ENCODE measurements at regions not wholly inside any gene's neighbourhood (a gene's known extent, or its start where the extent isn't known, plus 50 kb on each side); places are given as distances from the start of the nearest gene placed in this dataset.
A peak's percentile ranks its signal among the peaks of the same experiment; 100 is the strongest.

DNA sequence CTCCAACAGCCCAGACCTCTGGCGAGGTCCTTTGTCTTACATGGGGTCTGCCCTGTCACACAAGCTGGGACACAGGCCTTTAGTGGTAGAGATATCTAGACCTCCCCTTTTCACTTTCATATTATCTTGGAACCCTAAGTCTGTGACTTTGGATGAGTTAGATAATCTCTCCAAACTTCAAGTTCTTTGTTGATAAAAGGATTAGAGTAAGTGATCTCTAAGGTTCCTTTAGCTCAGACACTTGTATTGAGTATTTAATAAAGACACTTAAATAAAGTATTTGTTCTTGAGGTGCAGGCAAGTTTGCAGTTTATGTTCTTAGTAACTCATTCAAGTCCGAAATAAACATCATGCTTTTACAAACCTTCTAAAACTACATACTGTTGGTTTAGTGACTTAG lies 459.6 kb downstream of the SHQ1 start:
- DNase-seq: no peak

DNA sequence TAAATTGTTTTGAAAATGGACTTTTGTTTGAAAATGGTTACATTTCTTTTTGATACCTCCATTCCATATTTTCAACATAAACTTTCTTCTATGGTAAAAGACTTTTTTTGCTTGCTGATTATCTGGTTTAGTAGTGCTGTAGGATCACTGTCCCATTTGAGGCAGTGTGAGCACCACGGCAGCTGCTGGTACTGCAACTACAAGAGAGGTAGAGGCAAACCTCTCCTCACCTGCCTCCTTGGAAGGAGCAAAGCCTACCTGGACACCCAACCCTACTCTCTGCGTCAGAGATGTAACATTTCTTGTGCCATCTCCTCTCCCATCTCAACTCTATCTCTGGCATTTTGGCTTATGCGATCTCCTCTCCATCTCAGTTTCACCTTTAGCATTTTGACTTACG lies 460.1 kb downstream of the SHQ1 start:
- DNase-seq: no peak

DNA sequence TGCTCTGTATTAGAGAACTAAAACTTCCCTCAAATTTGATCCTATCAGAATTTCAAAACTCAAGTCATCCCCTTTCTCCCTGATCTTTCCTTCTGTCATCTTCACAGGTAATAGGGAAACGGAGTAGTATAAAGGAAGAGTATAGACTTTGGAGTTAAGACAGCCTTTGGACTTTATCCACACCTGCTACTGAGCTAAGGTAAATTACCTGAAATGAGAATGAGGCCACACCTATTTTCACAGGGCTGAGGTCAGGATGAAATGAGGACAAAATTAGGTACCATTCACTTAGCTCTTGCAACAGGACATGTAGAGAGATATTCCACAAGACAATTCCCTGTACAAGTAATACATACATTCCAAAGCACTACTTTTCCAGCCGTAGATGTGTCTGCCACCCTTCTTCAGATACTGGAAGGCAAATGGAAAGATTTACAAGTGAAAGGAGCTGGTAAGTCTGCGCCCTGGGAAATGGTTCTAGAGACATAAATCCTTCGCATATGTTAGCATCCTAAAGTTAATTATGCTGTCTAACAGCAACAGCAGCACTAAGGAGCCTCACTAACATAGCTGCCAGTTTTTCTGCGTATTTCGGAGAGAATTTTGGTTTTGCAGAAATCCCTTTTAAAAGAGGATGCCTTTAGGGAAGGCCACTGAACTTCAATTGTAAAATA lies 461.8 kb downstream of the SHQ1 start:
- no peak for DNase-seq

DNA sequence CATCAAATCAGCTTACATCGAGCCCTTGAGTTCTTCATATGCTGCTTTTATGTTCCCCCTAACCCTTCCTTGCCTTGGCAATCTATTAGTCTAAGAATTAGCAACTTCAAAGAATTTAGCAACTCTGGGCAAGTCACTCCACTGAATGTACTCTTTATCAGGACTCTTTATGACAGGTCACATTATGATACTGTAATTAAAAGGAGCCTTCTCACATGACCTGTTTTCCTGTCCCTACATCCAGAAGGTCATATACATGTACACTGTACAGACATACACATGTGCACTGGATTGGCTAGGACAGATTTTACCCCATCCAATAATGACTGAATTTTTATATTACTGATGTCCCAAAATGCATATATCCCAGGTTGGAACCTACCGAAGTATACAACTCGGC lies 463.1 kb downstream of the SHQ1 start:
- no peak for DNase-seq

DNA sequence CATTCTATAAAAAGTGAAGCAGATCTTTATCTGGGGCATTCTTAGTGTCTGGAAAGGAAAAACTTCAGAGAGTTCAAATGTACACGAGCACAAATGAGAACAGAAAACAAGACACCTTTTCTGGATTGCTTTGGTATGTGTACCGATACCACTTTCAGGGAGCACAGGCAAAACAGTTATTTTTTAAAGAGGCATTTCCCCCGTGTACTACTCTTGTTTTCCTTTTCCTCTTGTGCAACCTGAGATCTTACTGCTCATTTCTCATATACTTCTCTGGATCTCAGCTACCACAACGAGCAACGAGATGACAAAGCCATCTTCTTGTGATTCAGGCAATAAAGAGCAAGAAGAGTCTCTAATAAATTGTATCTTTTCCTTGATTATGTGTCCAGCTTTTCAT lies 463.6 kb downstream of the SHQ1 start:
- no peak for DNase-seq

DNA sequence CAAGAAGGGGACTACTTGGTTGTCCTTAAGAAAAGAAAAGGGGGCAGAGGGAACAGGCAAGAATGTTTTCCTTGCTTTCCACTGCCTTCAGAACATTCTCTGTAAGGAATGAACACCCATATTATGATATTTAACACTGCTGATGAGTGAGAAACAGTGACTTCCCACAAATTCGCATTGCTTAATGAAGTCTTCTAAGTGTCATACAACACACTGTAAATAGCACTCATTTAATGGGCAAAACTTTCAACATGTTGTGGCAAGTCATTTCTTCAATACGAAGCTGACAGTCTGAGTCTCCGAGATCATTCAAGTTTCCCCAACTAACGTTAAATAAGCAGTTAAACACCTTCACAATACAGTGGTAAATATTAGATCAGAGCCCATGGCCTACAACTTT lies 464.4 kb downstream of the SHQ1 start:
- DNase-seq: no peak

DNA sequence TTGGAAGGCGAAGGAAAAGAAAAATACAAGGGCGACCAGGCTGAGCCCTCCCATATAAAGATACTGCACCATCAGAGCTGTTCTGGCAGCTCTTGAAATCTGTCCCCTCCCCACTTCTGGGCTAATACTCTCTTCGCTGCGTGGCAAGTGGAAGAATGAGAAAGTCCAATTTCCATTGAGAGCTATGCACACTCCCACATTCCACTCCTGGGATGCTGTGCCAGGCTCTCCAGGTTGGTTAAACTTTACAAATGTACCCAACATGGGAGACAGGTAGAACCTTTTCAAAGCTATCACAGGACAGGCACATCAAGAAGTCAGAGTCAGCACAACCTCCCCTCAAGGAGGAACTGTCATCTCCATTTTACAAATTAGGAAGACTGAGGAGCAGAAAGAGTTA lies 465.0 kb downstream of the SHQ1 start:
- DNase-seq: no peak

DNA sequence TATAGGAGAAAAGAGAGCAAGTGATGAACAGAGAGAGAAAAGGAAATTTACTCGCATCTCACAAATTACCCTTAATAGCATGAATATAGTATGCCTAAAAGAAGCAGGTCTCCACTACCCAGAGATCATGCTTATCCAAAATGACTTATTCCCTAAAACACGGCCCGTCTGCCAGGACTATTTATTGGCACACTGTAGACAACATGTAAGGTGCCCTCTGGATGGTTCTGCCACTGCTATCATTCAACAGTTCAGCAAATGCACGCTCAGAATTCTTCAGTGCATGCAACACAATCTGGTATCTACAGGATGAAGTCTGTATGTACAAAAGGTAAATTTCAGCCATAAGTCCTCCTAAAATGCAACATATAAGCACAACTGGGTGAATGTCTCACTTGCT lies 465.8 kb downstream of the SHQ1 start:
- no peak for DNase-seq

DNA sequence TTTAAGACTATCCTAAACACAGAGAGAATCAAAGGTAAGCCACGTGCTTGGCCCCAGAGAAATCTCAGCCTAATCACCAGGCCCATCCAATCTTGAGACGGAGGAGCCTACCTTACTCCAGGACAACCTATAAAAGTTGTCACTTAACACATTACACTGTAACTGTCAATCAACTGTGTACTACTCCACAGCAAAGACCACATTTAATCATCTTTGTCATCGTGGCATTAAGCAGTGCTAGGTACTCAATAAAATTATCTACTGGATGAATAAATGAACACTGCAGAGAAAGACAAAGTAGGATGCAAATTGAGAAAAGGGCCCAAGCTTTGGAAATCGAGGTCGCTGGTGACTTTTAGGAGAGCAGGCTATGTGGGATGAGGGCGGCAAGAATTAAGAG lies 466.7 kb downstream of the SHQ1 start:
- no peak for DNase-seq

DNA sequence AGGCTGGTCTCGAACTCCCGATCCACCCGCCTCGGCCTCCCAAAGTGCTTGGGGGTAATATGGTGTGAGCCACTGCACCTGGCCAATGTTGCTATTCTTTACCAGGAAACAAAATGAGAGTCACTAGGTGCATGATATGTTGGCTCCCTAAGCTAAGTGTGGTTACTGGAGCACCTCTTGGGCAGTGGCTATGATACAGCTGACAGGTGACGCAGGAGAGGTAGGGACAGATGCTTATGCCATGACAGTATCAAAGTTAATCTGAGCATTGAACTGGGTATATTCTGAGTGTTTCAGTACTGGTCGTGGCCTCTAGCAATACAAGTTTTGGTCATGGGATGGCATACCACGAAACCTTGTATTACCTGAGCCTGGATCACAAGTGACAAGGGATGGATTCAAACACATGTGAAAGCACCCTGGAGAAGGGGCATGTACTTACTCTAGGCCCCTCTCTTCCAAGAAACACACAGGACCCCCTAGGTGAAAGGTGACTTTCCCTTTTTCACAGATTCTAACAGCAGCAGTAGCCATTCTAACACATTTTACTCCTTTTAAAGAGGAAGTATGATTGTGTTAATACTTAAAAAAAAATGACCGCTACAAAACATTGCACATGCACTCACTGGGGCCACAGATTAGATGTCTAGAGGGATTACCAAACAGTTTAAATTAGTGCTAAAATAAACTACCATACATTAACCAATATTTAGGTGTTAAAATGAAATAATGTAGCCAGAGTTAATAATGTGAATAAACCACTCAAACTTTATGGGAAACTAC lies 467.3 kb downstream of the SHQ1 start:
- DNase-seq: no peak

DNA sequence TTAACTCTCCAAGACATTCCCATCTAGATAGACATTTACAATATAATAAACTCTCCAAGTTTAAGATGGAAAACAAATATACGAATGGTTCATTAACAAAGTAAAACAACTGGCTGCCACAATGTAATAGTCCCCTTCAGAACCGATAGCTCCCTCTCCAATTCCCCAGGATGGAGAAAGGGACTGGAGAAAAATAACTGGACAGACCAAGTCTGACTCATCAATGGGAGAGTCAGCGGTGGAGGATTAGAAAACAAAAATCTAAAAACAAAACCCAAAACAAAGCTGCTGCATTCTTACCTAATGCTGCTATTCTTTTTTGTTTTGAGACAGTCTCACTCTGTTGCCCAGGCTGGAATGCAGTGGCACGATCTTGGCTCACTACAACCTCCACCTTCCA lies 468.1 kb downstream of the SHQ1 start:
- no peak for DNase-seq

DNA sequence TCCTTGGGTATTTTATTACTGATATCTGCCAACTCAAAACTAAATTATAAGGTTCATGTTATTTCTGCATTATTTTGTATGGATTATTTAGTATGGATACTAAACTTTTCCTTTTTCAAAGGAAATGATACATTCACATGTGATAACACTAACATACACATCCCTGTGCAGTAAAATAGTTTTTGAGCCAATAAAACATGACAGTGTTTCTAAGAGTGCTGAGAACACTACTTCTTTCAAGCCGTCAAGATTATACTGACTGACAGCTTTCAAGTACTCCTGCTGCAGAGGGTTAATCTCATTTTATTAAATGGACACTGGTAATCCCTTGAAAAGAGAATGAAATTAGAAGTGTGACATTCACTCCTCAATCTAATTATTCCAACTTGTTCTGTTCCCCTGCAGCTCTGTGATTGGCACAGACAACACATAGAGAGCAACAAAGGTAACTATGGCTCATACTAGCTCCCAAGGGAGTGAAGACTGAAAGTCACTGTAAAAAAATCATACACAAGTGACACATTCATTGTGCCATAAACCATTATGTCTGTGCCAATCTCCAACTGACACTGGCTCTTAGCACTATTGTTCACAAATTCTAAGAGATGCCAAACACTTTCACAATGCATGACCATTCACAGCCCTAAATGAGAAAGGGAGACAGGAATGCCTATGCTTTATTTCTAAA lies 468.6 kb downstream of the SHQ1 start:
- no peak for DNase-seq

DNA sequence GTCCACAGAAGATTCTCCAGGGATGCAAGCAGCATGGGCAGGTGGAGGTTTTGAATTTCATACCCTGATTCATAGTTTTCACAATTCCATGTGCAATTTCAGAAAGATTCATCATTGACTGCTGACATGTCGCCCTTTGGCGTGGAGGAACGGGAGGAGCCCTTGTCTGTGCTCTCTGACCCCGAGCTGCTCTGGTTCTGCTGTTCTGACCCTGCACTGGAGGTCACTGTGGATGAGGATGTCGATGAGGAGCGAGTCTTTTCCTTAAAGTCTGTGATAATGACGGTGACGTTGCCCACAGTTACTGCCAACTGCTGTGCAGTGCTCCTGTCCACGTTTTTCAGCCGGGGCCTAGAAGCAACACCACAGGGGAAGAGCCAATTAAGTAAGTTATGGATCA lies 470.0 kb downstream of the SHQ1 start:
- no peak for DNase-seq

DNA sequence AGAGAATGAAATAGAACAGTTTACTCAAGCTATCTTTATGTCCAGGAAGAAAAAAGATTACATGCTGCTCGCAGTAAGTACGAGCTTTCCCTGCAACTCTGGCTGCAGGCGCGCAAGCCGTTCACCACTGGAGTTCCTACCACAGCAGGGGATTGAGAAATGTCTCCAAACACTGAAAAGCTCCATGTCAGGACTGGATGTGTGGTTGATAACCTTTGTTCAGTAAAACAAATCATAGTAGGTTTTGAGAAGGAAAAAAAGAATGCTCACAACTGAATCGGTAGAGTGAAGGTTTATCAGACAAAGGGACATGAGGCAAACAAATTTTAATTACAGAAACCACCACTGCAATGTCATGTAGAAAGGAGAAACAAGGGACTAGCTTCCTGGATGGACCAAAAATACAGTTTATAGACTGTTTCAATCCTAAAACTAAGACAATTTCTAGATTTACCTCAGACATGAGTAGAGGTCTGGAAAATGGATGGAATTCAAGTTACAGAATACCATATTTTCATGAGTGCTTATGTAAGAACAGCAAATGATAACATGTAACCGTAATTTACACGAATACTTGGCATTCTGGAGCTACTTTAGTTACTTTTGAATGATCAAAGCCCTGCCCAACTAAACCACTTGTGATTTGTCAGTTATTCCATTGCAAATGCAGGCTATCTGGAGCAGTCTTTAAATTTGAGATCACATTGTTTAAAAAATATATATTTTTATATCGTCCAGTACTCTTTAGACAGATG lies 471.1 kb downstream of the SHQ1 start:
- DNase-seq: no peak

DNA sequence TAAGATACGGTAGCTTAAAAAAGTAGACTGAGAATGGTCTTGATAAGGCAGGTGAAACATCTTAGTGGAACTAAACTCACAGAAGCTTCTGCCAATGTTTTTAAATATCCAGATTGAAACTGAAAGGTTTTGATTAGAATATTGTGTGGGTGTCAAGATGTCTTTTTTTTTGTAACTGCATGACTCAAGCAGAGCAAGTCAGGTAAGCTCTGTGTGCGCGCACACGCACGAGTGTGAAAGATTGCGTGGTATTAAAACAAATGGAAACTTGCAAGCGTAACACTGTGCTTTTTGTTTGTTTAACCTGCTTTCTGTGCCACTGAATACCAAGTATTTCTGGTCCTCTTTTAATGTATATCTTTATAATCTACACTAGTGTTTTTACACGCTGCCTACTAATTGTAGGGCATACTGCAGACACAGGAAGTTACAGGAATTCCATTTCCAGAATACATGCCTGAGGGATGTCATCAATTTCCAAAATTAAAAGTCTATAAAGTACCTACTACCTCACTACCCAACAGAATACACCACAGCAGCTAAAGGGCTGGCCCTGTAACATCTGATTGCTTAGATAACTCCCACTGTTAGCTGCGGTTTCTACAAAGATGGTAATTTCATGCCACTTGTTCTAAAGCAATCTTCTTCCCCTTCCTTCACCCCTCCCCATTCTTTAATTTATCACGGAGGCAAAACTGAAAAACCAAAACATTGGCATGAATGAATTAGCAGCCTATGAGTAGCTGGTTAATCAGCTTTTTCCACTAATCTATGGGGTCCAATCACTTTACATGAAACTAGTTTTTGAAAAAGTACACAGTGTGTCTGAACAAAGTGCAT lies 472.8 kb downstream of the SHQ1 start:
- DNase-seq: peak; percentile 61

DNA sequence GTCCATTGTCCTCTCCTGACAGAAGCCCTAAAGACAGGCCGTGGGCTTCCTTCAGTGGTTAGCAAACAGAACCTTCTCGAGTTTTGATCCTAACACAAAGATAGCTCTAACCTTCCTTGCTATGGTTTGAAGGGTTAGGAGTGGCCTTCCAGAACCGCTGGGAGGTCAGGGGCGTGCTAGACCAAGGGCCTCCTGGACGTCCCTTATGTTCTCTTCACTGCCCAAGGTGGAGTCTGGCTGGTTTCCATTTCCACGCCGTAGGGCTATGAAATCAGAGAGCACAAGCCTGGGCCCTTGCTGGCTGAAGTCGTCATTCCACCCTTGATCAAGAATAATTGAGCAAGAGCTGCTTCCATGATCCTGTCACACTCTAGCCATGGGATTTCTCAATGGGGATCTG lies 475.1 kb downstream of the SHQ1 start:
- DNase-seq: no peak

DNA sequence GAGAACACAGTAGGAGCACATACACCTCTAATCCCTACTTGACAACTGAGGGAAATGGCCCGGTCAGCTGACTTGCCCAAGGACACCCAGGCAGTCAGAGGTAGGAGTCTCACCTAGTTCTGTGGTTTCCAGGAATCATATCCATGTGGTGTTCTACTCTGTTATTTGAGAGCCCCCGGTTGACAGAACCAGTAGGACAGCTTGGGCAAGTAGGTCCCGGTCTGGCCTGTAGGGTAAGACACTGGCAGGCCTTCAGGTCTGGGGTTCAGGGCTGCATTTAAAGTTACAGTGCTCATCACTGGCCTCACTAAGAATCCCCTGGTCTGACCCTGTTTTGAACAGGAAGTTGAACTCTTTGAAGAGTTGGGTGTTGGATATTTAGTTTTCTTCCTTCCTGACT lies 476.1 kb downstream of the SHQ1 start:
- no peak for DNase-seq

DNA sequence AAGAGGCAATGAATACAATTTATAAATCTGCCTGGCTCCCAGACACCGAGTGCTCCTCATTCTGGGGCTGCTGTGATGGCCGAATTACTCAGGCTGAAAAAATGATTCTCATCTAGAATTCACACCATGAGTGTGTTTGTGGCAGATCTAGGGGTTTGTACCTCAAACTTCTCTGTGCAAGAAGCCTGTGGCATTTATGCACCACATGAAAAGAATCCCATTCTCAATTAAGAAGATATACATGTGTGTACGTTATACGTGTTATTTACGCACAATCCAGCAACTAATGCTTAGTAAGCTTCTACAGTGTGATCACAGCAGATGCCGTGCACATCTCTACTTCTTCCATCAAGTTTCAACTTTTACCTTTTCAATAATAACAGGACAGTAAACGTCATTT lies 476.8 kb downstream of the SHQ1 start:
- DNase-seq: no peak

DNA sequence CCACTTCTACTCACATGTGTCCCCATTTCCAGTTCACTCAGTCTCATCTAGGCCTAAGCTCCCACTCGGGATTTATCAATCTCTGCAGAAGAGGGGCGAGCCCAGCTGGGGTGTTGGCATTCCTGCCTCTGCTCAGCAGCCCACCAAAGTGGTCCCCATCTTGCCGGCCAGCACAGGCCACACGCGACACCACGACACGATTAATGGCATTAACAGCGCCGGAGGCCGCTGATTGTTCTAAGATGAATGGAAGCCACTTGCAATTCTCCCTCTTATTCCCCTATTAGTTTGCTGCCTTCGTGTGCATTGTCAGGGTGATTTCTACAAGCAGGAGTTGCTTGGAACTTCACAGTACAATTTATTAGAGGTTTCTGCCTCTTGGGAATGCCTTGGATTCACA lies 477.3 kb downstream of the SHQ1 start:
- DNase-seq: no peak

DNA sequence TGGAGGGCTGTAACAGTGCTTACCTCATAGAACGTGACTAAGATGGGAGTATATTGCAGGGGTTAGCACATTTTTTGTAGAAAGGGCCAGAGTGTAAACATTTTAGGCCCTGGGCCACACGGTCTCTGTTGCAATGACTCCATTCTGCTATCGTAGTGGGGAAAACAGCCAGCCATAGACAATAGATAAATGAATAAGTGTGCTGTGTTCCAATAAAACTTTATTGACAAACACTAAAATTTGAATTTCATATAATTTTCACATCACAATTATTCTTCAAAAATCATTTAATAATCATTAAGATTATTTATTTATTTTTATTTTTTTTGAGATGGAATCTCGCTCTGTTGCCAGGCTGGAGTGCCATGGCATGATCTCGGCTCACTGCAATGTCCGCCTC lies 478.6 kb downstream of the SHQ1 start:
- DNase-seq: no peak

DNA sequence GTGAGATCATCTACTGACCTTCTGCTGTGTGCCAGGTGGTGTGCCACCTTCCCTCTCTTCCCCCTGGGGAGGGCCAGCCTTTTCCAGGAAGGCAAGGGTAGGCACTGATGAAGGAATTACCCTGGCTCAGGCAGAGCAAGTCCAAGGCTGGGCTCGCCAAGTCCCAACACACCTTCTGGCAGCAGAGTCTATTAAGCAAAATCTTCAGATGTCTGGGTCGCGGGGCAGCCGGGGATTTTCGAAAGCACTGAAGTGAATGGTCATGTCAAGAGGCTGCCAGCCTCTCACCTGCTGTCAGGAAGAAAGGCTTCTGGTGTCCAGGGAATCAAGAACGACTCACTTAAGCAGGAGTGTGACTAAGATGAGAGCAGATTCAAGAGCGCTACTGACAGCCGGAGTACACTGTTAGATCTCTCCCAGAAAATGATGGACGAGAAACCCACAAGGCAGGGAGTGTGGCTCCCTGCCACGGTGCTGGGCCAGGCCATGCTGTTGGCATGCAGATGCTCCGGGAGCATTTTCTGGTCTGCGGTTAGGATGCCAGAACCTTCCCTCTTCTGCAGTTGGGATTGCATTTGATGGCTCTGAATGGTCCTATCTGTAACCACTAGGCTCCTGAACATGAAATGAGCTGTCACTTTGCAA lies 479.8 kb downstream of the SHQ1 start:
- no peak for DNase-seq

DNA sequence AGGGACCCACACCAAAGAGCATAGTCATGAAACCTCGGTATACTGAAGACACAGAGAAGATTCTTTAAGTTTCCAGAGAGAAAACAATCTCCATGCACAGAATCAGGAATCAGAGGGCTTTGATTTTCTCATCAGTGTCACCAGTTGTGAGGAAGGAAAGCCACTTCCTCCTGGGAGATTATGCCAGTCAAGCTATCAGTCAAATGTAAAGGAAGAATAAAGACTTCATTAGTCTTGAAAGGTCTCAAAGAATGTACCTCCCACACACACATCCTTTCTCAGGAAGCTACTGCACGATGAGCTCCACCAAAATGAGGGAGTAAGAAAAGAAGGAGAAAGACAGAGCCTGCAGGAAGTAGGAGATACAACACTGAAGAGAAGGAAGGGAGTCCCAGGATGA lies 486.3 kb downstream of the SHQ1 start:
- DNase-seq: no peak
